ENCODE measurements at regions not wholly inside any gene's neighbourhood (a gene's known extent, or its start where the extent isn't known, plus 50 kb on each side); places are given as distances from the start of the nearest gene placed in this dataset.
"Not testable (repeated sequence)": the region's sequence is repeated elsewhere in the genome, so short reads cannot be mapped to it uniquely, and the experiment has no call there.

GRCh38 chr10:120209124-120209762 lies 247.8 kb upstream of the PLPP4 start:
- DNase-seq: no peak

GRCh38 chr10:120212275-120212674 lies 244.8 kb upstream of the PLPP4 start:
- no peak for DNase-seq

GRCh38 chr10:120213283-120213682 lies 243.7 kb upstream of the PLPP4 start:
- not testable (repeated sequence) for DNase-seq

GRCh38 chr10:120217736-120218135 lies 239.3 kb upstream of the PLPP4 start:
- DNase-seq: no peak

- no peak for DNase-seq
Observed at GRCh38 chr10:120221873-120222485, 235.0 kb upstream of the PLPP4 start.

- DNase-seq: no peak
Observed at GRCh38 chr10:120229641-120230040, 227.4 kb upstream of the PLPP4 start.

- DNase-seq: not testable (repeated sequence)
Observed at GRCh38 chr10:120239695-120240094, 217.3 kb upstream of the PLPP4 start.

- DNase-seq: no peak
Observed at GRCh38 chr10:120251821-120252442, 205.1 kb upstream of the PLPP4 start.

- DNase-seq: no peak
Observed at GRCh38 chr10:120253131-120253530, 203.9 kb upstream of the PLPP4 start.

GRCh38 chr10:120260456-120260855 lies 196.6 kb upstream of the PLPP4 start:
- no peak for DNase-seq

GRCh38 chr10:120262857-120263547 lies 194.0 kb upstream of the PLPP4 start:
- DNase-seq: no peak

GRCh38 chr10:120266022-120266421 lies 191.0 kb upstream of the PLPP4 start:
- no peak for DNase-seq

- DNase-seq: no peak
Observed at GRCh38 chr10:120270906-120271305, 186.1 kb upstream of the PLPP4 start.

GRCh38 chr10:120271696-120272095 lies 185.3 kb upstream of the PLPP4 start:
- no peak for DNase-seq

GRCh38 chr10:120272350-120272749 lies 184.7 kb upstream of the PLPP4 start:
- DNase-seq: no peak

GRCh38 chr10:120278069-120278468 lies 179.0 kb upstream of the PLPP4 start:
- DNase-seq: no peak

GRCh38 chr10:120279196-120279595 lies 177.8 kb upstream of the PLPP4 start:
- DNase-seq: no peak

GRCh38 chr10:120282421-120282820 lies 174.6 kb upstream of the PLPP4 start:
- DNase-seq: no peak

- DNase-seq: no peak
Observed at GRCh38 chr10:120282846-120283492, 174.1 kb upstream of the PLPP4 start.

- no peak for DNase-seq
Observed at GRCh38 chr10:120285408-120285807, 171.6 kb upstream of the PLPP4 start.

GRCh38 chr10:120286280-120286679 lies 170.7 kb upstream of the PLPP4 start:
- DNase-seq: no peak

GRCh38 chr10:120300513-120300912 lies 156.5 kb upstream of the PLPP4 start:
- no peak for DNase-seq

GRCh38 chr10:120308589-120308988 lies 148.4 kb upstream of the PLPP4 start:
- no peak for DNase-seq
